Activated naive CD8-positive, alpha-beta T cell treated with anti-CD3 and anti-CD28 coated beads for 36 hours (primary cell): ENCODE measurements at regions not wholly inside any gene's neighbourhood (a gene's known extent, or its start where the extent isn't known, plus 50 kb on each side); places are given as distances from the start of the nearest gene placed in this dataset.
"Not testable (repeated sequence)": the region's sequence is repeated elsewhere in the genome, so short reads cannot be mapped to it uniquely, and the experiment has no call there.

Experiments used
- DNase-seq: peaks from one replicate; pipeline ENCODE4 v3.0.0; 2021
- H3K27ac Mint-ChIP-seq: one replicate; pipeline ENCODE4 v1.8.0; 2022; ENCODE audit warnings: mild to moderate bottlenecking, moderate library complexity, mixed read lengths
- H3K27me3 Mint-ChIP-seq: one replicate; pipeline ENCODE4 v1.8.0; 2022; ENCODE audit warnings: mild to moderate bottlenecking, mixed read lengths
- H3K36me3 Mint-ChIP-seq: one replicate; pipeline ENCODE4 v1.8.0; 2021; ENCODE audit warnings: mild to moderate bottlenecking, mixed read lengths
- H3K4me1 Mint-ChIP-seq: one replicate; pipeline ENCODE4 v1.8.0; 2021; ENCODE audit warnings: mixed read lengths
- H3K4me3 Mint-ChIP-seq: one replicate; pipeline ENCODE4 v1.8.0; 2022; ENCODE audit warnings: mild to moderate bottlenecking, moderate library complexity, mixed read lengths
- H3K9me3 Mint-ChIP-seq: one replicate; pipeline ENCODE4 v1.8.0; 2022; ENCODE audit warnings: mixed read lengths

DNA sequence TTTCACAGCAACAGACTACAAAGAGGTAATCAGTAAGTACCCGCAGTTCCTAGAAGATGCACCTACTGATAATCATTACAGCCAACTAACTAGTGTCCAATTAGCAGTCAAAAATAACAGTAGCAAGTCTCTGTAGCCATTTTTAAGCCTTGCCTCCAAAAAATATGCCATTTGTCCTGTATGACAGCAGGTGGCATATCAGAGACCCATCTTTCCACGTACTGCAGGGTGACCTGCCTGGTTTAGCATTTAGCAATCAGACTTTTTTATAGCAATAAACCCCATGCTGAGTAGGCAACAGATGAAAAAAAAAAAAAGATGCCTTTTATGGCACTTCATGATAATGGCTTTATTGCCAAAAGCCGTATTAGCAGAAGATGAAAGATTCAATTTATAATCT lies 155.3 kb upstream of the LSM14A start:
- no peaks in the 10 kb centered on the region for H3K4me1 Mint-ChIP-seq
- peaks cover 40% of the 10 kb centered on the region for H3K27me3 Mint-ChIP-seq
- no peak overlapping the region for H3K4me3 Mint-ChIP-seq
- no peak for DNase-seq
- no peaks in the 10 kb centered on the region for H3K9me3 Mint-ChIP-seq
- no peak overlapping the region for H3K27ac Mint-ChIP-seq
- no peaks in the 10 kb centered on the region for H3K36me3 Mint-ChIP-seq

DNA sequence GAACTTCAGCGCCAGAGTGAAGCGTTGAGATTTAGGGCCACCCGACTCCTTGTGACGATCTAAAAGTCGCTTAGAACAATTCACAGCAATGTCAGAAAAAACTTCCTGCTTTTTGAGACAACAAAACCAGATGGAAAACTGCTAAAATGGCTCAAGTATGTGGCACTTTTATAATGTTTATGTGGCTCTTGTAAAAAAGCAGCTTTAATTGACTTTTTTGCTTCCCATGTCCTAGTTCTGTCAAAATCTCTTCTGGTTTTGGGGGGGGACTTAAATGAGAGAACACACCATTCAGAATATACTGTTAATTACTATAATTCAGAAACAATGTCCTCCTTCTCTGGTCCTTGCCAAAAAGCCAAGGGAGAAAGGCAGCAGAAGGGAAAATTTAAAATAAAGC lies 154.7 kb upstream of the LSM14A start:
- H3K9me3 Mint-ChIP-seq, result peaks cover 2% of the 10 kb centered on the region
- H3K36me3 Mint-ChIP-seq, result no peaks in the 10 kb centered on the region
- H3K4me3 Mint-ChIP-seq, result no peak overlapping the region
- H3K4me1 Mint-ChIP-seq, result no peaks in the 10 kb centered on the region
- H3K27me3 Mint-ChIP-seq, result peaks cover 40% of the 10 kb centered on the region
- no peak overlapping the region for H3K27ac Mint-ChIP-seq
- DNase-seq, result no peak

DNA sequence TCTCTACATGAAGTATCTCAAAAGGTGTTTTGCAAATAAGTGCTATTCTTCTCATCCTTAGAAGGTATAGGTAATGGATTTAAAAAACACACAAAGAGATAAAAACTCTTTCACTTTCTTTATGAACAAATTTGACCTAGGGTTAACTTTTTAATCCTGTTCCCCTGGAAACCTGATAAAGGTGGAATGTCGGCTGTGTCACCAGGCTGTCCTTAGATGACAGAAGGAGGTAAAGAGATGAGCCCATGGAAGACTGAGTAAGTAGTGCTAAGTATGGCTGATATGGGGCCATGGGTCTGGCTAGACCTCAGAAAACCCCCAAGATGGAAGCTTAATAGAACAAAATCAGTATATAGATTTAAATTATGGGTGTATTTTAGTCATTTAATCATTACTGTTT lies 153.8 kb upstream of the LSM14A start:
- Mint-ChIP-seq H3K27ac (no peak overlapping the region), H3K27me3 (peaks cover 48% of the 10 kb centered on the region), H3K4me3 (no peak overlapping the region), H3K9me3 (peaks cover 11% of the 10 kb centered on the region), H3K36me3 (no peaks in the 10 kb centered on the region), H3K4me1 (no peaks in the 10 kb centered on the region)
- DNase-seq, result no peak

DNA sequence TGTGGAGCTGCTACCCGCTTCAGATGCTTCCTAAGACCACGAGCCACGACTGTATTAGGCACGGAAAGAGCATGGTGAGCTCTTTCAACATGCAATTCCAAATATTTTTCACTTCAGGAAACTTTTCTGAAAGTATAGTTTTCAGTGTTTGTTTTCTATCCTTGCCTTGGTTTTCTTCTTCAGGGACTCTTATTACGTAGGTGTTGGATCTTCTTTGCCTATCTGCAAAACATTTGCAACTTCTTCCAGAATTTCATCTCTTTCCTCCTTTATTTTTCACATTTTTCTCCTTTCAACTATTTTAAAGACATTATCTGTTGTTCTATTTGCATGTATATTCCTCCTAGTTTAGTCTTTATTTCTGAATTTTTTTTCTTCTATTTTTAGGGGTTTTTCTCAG lies 148.9 kb upstream of the LSM14A start:
- no peak overlapping the region for H3K27ac Mint-ChIP-seq
- no peak for DNase-seq
- H3K27me3 Mint-ChIP-seq, result peaks cover 29% of the 10 kb centered on the region
- no peaks in the 10 kb centered on the region for H3K36me3 Mint-ChIP-seq
- H3K9me3 Mint-ChIP-seq, result peaks cover 17% of the 10 kb centered on the region
- no peaks in the 10 kb centered on the region for H3K4me1 Mint-ChIP-seq
- no peak overlapping the region for H3K4me3 Mint-ChIP-seq

DNA sequence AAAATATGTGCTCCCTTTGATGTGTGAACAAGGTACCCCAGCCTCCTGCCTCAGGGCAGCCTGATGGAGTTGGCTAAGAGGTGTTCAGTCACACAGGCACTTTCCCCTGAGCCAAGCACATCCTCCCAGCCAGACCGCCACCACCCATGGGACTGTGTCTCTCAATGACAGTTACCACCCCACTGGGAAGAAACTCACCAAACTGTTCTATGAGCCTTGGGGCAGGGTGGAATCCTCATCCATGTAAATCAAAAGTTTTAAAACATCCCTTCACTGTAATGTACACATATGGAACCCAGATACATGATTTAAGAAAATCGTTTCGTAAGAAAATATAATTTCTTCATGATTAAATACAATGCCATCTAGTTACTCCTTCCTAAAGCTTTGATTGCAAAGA lies 138.4 kb upstream of the LSM14A start:
- Mint-ChIP-seq H3K36me3 (no peaks in the 10 kb centered on the region), H3K27me3 (peaks cover 4% of the 10 kb centered on the region), H3K4me3 (no peak overlapping the region), H3K9me3 (no peaks in the 10 kb centered on the region), H3K27ac (no peak overlapping the region), H3K4me1 (no peaks in the 10 kb centered on the region)
- no peak for DNase-seq

DNA sequence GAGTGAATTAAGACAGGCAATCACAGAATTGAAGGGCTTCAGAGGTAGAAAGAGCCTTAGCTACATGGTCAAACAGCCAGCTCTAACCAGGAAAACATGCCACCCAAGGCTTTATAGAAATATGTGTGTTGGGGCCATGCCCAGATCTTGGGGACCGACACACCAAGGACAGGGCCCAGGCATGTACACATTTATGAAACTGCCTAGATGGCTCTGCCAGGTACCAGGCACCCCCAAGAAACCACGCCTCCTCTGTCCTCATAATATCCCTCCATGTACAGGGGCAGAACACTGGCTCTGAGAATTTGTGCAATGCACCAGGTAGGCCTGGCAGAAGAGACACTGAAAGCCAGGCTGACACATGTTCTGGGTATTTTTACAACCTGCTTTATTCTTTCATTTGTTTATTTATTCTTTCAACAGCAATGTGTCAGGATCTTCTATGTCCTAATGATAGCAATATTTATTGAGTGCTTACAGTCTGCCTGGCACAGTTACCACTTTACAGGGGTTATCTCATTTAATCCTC lies 137.9 kb upstream of the LSM14A start:
- H3K9me3 Mint-ChIP-seq, result no peaks in the 10 kb centered on the region
- H3K4me1 Mint-ChIP-seq, result no peaks in the 10 kb centered on the region

DNA sequence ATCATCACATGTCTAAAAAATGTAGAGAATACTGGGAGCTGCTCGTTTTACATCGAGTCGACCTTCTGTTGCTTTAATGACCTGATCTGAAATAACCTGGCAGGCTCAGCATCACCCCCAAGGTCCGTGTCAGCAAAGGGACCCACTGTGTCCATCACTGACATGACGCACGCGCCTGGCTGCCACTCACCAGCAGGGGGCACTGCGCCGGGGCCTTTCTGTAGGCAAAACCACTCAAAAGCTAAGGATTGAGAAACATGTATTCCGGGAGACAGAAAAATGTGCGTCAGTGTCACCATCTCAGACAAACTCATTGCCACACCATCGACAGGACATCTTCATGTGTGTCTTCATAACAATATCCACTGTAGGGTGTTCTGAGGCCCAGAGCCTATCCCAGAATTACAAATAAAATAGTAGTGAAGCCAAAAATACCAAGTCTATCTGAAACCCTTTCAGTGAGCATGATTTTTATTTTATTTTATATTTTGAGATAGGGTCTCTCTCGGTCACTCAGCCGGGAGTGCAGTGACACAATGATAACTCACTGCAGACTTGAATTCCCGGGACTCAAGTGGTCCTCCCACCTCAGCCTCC lies 130.3 kb upstream of the LSM14A start:
- H3K36me3 Mint-ChIP-seq, result no peaks in the 10 kb centered on the region
- DNase-seq, result peak; percentile 68
- peaks cover 13% of the 10 kb centered on the region for H3K27me3 Mint-ChIP-seq
- H3K9me3 Mint-ChIP-seq, result no peaks in the 10 kb centered on the region
- no peak overlapping the region for H3K4me3 Mint-ChIP-seq
- H3K4me1 Mint-ChIP-seq, result peaks cover 2% of the 10 kb centered on the region
- H3K27ac Mint-ChIP-seq, result no peak overlapping the region

More for the DNA sequence above, 137.9 kb upstream of the LSM14A start:
- no peak for DNase-seq
- H3K4me3 Mint-ChIP-seq, result no peak overlapping the region
- no peaks in the 10 kb centered on the region for H3K36me3 Mint-ChIP-seq
- no peak overlapping the region for H3K27ac Mint-ChIP-seq
- peaks cover 2% of the 10 kb centered on the region for H3K27me3 Mint-ChIP-seq

DNA sequence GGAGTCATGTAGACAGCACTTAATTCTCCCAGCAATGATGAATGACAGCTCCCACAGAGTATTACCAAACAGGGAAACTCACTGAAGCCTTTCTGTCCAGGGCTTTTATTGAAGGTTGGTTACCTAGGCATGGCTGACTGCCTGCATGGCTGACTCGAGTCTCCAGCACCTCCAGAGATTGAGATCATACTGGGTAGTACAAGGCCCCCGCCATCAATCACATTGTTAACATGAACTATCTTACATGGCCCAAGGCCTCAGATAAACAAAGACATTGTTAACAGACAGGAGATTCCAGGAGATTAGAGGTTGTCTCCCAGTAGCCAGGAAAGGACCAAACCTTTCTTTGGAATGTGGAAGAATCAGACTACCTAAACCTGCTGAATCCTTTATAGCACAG lies 128.3 kb upstream of the LSM14A start:
- Mint-ChIP-seq H3K27ac (no peak overlapping the region), H3K36me3 (no peaks in the 10 kb centered on the region), H3K4me3 (no peak overlapping the region), H3K9me3 (no peaks in the 10 kb centered on the region), H3K4me1 (peaks cover 2% of the 10 kb centered on the region), H3K27me3 (peaks cover 15% of the 10 kb centered on the region)
- DNase-seq, result no peak

DNA sequence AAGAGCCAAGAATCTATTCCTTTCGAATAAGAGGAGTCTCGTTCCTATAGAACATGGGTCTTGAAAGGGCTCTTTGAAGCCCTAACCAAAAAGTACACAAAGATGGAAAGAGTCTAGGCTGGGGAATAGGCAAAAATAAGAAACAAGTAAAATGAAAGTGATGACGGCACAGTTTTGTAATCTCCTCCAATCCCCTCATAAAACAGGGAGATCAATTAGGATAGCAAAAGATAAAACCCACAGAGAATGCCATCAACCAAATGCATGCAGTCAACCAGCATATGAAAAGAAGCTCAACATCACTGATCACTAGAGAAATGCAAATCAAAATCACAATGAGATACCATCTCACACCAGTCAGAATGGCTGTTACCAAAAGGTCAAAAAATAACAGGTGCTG lies 122.4 kb upstream of the LSM14A start:
- no peak overlapping the region for H3K27ac Mint-ChIP-seq
- H3K4me3 Mint-ChIP-seq, result no peak overlapping the region
- no peak for DNase-seq
- peaks cover 18% of the 10 kb centered on the region for H3K27me3 Mint-ChIP-seq
- no peaks in the 10 kb centered on the region for H3K4me1 Mint-ChIP-seq
- H3K9me3 Mint-ChIP-seq, result no peaks in the 10 kb centered on the region
- H3K36me3 Mint-ChIP-seq, result no peaks in the 10 kb centered on the region

DNA sequence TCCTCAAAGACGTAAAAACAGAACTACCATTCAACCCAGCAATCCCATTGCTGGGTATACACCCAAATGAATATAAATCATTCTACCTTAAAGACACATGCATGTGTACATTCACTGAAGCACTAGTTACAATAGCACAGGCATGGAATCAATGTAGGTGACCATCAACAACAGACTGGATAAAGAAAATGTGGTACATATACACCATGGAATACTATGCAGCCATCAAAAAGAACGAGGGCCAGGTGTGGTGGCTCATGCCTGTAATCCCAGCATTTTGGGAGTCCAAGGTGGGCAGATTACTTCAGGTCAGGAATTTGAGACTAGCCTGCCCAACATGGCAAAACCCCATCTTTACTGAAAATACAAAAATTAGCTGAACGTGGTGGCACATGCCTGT lies 121.9 kb upstream of the LSM14A start:
- not testable (repeated sequence) for H3K36me3 Mint-ChIP-seq, H3K4me3 Mint-ChIP-seq, H3K27ac Mint-ChIP-seq, H3K9me3 Mint-ChIP-seq, DNase-seq, H3K4me1 Mint-ChIP-seq
- peaks cover 15% of the 10 kb centered on the region for H3K27me3 Mint-ChIP-seq

DNA sequence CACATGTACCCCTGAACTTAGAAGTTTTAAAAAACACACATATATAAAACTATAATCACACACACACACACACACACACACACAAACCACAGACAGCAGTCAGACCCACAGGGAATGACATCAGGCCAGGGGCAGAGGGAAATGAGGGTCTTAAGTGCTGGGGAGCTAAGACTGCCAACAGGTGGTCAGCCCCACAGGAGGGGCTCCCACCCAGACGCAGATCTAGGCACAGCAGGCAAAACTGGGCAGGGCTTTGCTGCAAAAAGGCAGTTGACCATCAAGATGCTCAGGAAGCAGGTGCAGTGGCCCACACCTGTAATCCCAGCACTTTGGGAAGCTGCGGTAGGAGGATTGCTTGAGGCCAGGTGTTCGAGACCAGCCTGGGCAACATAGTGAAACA lies 121.0 kb upstream of the LSM14A start:
- DNase-seq, result no peak
- H3K4me3 Mint-ChIP-seq, result no peak overlapping the region
- H3K4me1 Mint-ChIP-seq, result no peaks in the 10 kb centered on the region
- no peak overlapping the region for H3K27ac Mint-ChIP-seq
- H3K9me3 Mint-ChIP-seq, result no peaks in the 10 kb centered on the region
- peaks cover 15% of the 10 kb centered on the region for H3K27me3 Mint-ChIP-seq
- no peaks in the 10 kb centered on the region for H3K36me3 Mint-ChIP-seq

DNA sequence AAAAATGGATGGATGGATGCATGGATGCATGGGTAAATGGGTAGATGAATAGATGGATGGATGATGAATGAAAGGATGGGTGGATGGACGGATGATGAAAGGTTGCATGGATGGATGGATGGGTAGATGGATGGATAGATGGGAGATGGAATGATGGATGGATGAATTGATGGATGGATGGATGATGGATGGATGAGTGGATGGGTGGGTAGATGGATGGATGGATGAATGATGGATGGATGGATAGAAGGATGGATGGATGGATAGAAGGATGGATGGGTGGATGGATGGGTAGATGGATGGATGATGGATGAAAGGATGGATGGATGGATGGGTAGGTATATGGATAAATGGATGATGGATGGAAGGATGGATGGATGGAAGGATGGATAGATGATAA lies 115.1 kb upstream of the LSM14A start:
- DNase-seq, result no peak
- no peak overlapping the region for H3K4me3 Mint-ChIP-seq
- no peaks in the 10 kb centered on the region for H3K9me3 Mint-ChIP-seq
- H3K27me3 Mint-ChIP-seq, result peaks cover 12% of the 10 kb centered on the region
- H3K4me1 Mint-ChIP-seq, result no peaks in the 10 kb centered on the region
- no peak overlapping the region for H3K27ac Mint-ChIP-seq
- no peaks in the 10 kb centered on the region for H3K36me3 Mint-ChIP-seq

DNA sequence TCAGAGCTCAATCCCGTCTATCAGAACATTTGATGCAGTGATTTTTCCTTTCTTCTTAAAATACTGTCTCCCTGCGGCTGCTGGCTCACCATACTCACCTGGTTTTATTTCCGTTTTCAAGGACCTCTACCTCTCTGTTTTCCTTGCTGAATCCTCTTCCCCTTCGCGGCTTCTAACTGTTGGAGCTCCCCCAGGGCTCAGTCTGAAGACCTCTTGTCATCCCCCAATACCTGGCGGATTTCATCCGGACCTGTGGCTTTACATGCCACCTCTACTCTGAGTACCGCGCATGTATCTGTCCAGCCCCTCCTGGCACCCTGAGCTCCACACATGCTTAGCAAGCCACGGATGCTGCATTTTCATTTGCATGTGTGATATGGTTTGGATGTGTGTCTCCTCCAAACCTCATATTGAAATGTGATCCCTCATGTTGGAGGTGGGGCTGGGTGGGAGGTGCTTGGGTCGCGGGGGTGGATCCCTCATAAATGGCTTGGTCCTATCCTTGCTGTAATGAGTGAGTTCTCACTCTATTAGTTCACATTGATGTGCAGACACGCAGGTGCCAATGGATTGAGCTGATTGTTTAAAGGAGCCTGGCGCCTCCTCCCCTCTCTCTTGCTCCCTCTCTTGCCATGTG lies 106.2 kb upstream of the LSM14A start:
- no peaks in the 10 kb centered on the region for H3K4me1 Mint-ChIP-seq
- peaks cover 32% of the 10 kb centered on the region for H3K27me3 Mint-ChIP-seq
- no peaks in the 10 kb centered on the region for H3K36me3 Mint-ChIP-seq
- H3K27ac Mint-ChIP-seq, result no peak overlapping the region
- H3K4me3 Mint-ChIP-seq, result no peak overlapping the region
- no peak for DNase-seq
- H3K9me3 Mint-ChIP-seq, result no peaks in the 10 kb centered on the region

DNA sequence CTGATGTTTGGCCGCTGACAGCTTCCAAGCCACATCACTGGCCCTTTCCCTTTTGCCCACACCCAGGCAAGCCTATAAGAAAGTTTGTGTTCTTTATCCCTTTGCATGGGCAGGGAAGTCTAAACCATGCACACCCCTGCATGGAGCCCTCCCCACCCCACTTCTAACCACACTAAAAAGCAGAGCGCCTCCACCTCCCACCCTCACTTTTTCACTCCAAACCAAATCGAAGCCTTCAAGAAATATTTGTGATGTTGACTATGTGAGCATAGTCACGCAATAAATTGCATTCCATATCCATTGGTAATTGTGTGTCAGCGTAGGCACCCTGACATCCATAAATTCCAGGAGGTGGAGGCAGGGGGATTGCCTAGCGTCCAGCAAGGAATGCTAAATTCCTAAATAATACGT lies 104.4 kb upstream of the LSM14A start:
- H3K36me3 Mint-ChIP-seq, result no peaks in the 10 kb centered on the region
- no peaks in the 10 kb centered on the region for H3K9me3 Mint-ChIP-seq
- no peak for DNase-seq
- no peaks in the 10 kb centered on the region for H3K4me1 Mint-ChIP-seq
- H3K27me3 Mint-ChIP-seq, result peaks cover 41% of the 10 kb centered on the region
- H3K4me3 Mint-ChIP-seq, result no peak overlapping the region
- H3K27ac Mint-ChIP-seq, result no peak overlapping the region

DNA sequence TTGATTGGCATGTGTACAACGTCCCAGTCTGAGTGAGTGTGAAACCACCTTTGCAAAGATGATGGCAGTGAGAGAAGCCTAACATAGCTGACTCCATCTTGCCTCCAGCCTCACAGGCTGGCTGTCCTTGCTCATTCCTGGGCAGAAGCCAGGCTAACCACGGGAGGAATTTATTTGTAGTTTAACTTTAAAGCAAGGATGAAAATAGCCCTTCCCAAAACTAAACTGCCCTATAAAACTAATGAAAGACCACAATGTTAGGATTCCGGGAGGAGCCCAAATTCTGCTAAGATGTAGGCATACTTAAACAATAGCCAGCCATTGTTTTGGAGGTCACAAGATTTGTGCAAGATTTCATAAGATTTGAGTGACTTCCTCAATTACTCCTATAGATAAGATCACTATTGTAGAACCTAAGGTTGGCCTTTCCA lies 96.6 kb upstream of the LSM14A start:
- no peak overlapping the region for H3K4me3 Mint-ChIP-seq
- DNase-seq, result no peak
- H3K4me1 Mint-ChIP-seq, result no peaks in the 10 kb centered on the region
- peaks cover 8% of the 10 kb centered on the region for H3K27me3 Mint-ChIP-seq
- no peaks in the 10 kb centered on the region for H3K9me3 Mint-ChIP-seq
- no peak overlapping the region for H3K27ac Mint-ChIP-seq
- H3K36me3 Mint-ChIP-seq, result no peaks in the 10 kb centered on the region
